SH-SY5Y (cell line): ENCODE measurements at regions not wholly inside any gene's neighbourhood (a gene's known extent, or its start where the extent isn't known, plus 50 kb on each side); places are given as distances from the start of the nearest gene placed in this dataset.

Source experiments
- GATA2 ChIP-seq: IDR thresholded peaks from 2 replicates; pipeline ENCODE4 v1.6.1; 2011; ENCODE audit warnings: mild to moderate bottlenecking, low read depth, low read length
- GATA3 ChIP-seq: IDR thresholded peaks from 2 replicates; pipeline ENCODE4 v1.6.1; 2011; ENCODE audit warnings: low read depth, mild to moderate bottlenecking, low read length, moderate library complexity

DNA sequence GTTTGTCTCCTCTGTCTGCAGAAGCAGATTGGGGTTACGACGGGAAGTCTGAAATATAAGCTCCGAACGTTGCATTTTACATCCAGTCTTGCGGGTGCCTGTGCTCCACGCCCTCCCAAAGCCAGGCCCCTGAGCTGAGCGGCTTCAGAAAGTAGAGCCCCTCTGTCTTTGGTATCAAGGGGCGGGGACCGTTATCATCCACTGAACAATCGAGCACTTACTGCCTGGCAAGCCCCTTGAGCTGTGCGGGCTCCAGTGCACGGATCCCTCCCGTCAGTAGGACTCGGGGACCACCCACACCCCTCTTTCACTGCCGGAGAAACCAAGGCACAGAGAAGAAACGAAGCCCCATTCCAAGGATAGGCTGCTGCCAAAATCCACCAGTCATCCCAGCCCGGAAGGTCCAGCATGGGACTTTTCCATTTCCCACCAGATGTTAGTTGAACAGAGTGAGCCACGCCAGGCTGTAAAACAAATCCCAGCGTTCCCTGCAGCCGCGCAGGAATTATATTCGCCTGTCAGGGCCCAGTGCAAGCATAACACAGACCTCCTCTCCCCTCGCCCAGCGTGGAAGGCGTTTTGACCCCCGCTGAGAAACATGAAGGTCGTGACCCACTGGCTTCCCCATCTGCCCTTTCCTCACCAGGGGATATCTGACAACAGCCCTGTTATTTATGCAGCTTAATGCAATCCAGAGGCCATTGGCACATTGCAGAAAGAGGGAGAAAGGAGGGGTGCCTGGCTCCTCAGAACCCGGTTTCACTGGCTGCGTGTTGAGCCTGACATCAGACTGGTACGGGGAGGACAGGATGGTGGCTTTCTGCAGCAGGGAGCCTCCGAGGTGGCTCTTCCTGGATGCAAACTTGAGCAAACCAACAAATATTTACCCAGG is 212.2 kb upstream of the FOXF1 start:
- TF ChIP-seq GATA3 (no peak), GATA2 (no peak)

DNA sequence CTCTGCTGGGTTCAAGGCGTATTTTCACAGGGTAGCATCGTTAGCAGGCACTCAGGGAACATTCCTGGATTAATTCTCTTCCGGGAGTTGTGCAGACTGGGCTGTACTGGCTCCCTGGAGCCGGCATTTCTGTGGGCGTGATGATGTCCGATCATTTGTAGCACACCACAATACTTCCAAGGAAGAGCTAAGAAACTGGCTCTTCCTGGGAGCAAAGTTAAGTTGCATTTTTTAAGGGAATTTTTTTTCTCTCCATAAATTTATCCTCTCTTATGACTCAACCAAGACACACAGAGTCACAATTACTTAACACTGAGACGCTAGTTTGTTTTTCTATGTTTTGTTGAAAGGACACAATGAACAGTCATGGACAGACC is 211.6 kb upstream of the FOXF1 start:
- TF ChIP-seq GATA3 (no peak), GATA2 (no peak)

DNA sequence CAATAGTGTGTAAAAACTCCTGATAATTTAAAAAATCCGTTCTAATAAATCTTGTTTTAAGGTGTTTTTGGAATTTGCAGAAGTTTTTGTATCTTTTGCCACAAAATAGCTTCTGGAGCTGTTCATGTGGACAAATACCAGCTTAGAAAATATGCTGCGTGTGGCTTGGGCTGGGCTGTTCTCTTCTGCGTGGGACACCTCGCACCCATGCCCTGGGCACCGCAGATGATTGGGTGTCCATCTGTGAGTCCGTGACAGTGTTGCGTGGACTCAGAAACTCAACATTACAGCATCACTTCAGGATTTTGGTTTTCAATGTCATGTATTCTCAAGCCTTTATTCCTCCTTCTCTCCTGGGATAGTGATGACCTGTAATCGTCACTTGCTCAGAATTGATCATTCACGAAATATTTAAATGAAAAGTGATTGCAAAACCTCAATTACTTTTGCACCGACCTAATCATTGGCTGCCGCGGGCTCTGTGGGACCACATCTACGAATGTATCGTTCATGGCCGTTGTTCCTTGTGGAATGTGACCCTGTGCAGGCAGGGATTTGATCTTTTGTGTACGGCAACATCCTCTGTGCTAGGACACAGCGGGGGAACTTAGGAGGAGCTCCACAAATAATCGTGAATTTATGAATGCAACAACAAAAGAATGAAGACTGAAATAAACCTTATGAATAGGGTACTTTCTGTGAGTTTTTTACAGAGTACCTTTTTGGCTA is 210.3 kb upstream of the FOXF1 start:
- TF ChIP-seq GATA2 (no peak), GATA3 (no peak)

DNA sequence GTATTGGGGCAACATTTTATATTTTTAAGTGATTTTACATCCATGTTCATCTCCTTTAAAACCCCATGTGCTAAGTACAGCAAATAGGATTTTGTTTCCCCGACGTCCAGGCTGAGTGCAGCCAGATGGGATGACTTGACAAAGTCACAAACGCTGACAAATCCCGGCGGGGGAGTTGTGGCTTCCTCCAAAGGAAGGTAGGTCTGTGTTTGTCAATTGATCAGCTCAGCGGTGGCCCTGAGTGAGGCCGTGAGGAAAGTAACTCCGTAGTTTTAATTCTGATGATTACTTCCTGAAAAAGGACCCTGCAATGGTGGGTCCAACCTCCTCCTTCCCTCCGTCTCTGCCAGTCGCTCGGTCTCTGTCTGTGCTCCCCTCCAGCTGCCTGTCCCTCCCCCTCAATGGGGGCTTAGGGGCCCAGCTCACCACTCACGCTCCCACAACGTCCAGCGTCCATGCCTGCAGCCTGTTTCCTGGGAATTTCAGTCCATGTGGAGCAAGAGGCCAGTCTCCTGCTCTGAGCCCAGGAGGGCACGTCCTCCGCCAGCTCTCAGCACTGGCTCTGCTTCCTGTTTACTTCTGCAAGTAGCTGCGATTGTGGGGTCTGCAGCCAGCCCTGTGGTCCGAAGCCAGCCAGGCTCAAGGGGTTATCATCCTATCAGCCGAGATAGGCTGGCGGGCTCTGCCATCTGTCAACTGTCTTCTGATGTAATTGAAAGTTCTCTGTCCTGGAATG is 209.4 kb upstream of the FOXF1 start:
- TF ChIP-seq GATA2: no peak
- TF ChIP-seq GATA3: no peak

DNA sequence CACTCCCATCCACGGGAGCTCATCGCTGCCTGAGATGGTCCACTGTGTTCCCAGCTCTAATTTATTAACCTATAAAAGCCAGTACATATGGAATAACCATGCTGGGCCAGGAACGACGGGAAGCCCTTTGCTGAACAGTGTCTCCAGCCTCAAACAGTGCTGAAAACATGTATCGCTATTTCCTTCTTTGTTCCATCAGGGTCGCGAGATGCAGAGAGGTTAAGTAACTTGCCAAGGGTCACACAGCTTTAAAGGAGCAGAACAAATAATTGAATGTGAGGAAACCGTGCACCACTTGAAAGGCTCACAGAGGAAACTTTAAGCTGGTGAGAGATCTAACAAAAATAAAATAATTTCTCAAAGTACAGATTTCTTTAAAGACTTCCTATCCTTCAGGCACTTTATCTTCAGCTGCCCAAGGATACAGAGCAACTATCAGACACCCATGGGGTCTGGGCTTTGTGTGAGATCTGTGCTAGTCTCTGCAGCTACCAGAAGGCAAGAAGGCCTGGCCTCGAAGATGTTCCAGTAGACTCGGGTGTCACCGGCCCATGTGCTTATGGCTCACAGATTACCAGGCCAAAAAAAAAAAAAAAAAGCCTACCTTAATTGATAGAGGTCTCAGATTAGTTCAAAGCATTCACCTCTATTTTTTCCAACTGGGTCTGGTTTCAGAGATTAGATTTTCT is 207.8 kb upstream of the FOXF1 start:
- TF ChIP-seq GATA3: no peak
- TF ChIP-seq GATA2: no peak

DNA sequence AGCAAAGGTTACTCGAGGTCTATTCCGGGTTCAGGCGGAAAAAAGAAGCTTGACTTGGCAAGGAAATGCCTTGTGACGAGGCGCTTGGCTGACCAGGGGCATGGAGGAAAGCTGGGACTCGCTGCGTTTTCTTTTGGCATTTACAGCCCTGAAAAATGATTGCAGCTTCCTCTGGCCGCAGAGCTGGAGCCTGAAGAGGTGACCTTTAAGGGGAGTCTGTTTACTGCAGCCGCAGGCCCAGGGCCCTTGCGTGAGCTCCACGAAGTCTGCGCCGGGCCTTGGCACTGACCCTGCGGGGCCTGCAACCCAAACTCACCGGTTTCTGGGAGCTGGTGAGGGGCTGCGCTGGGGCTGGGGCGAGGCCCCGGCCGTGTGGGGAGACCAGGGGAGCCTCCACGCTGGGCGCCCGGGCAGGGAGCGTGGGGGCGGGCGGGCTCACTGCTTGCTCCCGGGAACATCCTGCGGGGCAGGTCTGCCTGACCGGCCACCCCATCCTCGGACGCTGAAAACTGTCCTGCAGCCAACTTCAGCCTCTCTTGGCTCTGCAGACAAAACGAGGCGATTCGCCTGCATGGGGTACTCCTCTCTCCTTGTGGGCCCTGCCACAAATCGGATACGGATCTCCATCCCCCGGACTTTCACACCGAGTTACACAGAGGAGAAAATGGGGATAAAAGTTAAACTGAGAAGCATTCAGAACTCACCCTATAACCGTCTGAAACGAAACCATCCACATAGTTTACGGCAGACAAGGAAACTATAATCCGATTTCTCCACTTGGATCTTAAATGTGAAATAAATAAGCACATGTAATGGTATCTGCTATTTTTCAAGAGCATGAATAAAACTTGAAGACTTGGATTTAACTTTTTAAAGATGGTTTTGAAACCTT is 206.3 kb upstream of the FOXF1 start:
- TF ChIP-seq GATA2 (no peak), GATA3 (no peak)

DNA sequence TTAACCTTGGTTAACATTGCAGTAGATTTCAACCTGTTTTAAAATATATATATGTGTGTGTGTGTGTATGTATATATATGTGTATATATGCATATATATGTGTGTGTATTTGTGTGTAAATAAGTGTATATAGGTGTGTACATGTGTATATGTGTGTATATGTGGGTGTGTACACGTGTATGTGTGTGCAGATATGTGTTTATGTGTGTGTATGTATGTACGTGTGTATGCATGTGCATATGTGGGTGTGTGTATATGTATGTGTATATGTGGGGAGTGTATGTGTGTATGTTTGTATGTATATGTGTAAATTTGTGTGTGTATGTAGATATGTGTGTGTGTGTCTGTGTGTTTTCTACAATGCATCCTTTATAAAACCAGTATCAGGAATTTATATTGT is 205.5 kb upstream of the FOXF1 start:
- TF ChIP-seq GATA2: no peak
- no peak for TF ChIP-seq GATA3

DNA sequence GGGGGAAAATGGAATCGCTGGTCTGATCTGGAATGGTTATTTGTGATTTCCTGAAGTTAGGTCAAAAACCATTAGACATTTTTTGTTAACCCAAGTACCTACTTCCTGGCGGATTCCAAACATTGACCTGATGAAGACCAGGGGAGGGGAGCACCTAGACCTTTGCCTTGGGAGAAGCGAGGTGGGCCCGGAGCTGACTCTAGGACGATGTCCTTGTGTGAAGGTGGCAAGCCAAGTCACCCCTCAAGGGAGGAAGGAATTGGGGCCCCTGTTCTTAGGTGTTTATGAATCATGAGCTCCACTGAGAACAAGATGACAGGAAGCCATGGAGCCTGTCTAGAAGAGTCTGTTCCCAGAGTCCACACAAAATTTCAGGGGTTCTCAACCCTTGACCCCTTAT is 204.9 kb upstream of the FOXF1 start:
- no peak for TF ChIP-seq GATA3
- TF ChIP-seq GATA2: no peak

DNA sequence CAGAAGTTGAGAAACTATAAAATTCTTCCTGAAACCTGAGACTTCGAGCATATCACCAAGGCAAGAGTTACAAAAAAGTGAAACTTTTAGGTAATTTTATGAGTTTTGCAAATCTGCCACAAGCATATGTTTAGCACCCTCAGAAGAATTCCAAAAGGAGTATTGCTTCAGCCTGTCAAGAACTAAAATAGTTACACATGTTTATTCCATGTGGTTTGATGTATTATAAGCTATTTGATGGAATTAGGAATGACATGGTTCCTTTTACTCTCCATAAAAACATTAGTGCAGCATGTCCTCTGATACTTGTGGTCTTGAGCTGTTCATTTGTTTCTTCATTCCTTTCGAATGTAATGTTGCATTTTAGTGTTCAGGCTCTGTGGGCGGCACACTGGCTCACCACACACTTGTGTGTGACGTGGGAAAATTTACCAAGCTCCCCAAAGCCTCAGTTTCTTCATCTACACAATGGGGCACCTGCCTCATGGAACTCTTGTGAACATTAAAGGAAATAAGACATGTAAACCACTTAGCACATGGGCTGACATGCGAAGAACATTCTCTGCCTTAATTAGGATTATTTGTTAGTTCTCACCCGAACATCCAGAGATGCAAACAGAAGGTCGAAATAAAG is 204.2 kb upstream of the FOXF1 start:
- TF ChIP-seq GATA2 (no peak), GATA3 (no peak)

DNA sequence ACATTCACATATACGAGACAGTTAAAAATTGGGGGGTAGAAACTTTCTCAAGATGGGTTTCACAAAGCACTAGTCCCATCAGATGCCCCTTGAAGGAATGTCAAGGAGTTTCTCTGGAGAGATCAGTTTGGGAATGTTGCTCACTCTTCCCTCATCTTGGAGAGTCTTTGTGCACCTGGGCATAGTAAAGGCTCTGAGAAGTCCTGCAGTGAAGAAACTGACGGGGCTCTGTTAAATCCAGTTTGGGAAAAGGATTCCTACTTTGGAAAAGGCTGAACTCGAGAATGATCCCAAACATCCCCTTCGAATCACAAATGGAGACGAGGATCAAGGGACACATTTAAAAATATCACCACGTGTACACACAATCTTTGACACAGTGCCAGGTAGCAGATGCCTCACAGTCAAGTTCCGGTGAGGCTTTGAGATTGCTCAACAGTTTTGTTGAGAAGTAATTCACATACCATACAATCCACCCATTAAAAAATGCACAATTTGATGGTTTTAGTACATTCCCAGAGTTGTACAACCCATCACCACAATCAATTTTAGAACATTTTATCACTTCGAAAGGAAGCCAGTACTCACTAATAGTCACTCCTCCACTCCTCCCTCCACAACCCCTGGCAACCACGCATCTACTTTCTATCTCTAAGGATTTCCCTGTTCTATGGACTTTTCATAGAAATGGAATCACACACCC is 203.4 kb upstream of the FOXF1 start:
- no peak for TF ChIP-seq GATA2
- TF ChIP-seq GATA3: no peak

DNA sequence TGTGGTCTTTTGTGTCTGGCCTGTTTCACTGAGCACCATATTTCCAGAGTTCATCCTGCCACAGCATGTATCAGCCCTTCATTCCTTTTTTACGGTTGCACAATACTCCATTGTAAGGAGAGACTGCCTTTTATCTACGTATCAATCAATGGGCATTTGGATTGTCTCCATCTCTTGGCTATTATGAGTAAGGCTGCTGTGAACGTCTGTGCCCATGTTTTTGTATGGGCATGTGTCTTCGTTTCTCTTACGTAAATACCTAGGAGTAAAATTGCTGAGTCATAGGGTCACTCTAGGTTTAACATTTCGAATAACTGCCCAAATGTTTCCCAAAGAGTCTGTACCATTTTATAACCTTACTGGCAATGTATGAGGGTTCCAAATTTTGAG is 202.8 kb upstream of the FOXF1 start:
- TF ChIP-seq GATA3 (no peak), GATA2 (no peak)

DNA sequence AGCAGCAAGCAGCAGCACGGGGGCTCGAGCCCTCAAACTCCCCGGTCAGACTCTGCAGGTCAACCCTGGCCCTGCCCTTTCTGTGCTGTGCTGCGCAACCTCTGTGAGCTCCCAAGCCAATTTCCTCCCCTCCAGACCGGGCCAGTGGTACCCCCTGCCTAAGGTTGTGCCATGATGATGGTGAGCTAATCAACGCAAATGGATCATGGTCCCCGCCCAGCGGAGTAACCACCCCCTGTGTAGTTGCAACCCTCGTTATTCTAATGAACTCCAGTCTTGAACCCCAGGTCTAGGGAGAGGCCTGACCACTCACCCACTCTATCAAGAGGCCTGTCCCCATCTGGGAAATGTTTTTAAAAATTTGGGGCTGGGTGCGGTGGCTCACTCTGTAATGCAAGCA is 201.8 kb upstream of the FOXF1 start:
- TF ChIP-seq GATA3 (no peak), GATA2 (no peak)
